ENCODE measurements at regions not wholly inside any gene's neighbourhood (a gene's known extent, or its start where the extent isn't known, plus 50 kb on each side); places are given as distances from the start of the nearest gene placed in this dataset.
A peak's percentile ranks its signal among the peaks of the same experiment; 100 is the strongest.

- FAIRE-seq (peak; percentile 66), DNase-seq (ENCODE audit: low read depth, low spot score) (peak; percentile 61)
- Histone ChIP-seq H3K4me3 (replicated peaks in 1 of 3; ENCODE audit: insufficient read depth in 1 of 3, low read depth in 1 of 3, low read length in 3 of 3) (no peak overlapping the region), H3K4me1 (ENCODE audit: control insufficient read depth, extremely low read depth, insufficient read depth, low read length) (peaks cover 6% of the 10 kb centered on the region), H3K36me3 (ENCODE audit: control insufficient read depth in 2 of 2, extremely low read depth in 1 of 2, insufficient read depth in 2 of 2, low read length in 2 of 2) (no peaks in the 10 kb centered on the region), H2AFZ (ENCODE audit: low read depth, low read length) (no peak overlapping the region), H3K27ac (ENCODE audit: insufficient read depth, low read depth, low read length) (no peak overlapping the region), H3K27me3 (ENCODE audit: control insufficient read depth in 2 of 2, insufficient read depth in 2 of 2, low read length in 2 of 2) (peaks cover 22 to 29% of the 10 kb centered on the region in 2 experiments), H3K9me3 (replicated peaks; ENCODE audit: control insufficient read depth, insufficient read depth, low read length) (no peaks in the 10 kb centered on the region), H4K20me1 (replicated peaks; ENCODE audit: control insufficient read depth, extremely low read depth, insufficient read depth, low read length) (no peaks in the 10 kb centered on the region), H3K9me1 (replicated peaks; ENCODE audit: control insufficient read depth, extremely low read depth, insufficient read depth, low read length) (no peaks in the 10 kb centered on the region), H3K79me2 (ENCODE audit: control insufficient read depth, insufficient read depth, low read length) (no peaks in the 10 kb centered on the region), H3K9ac (replicated peaks; ENCODE audit: extremely low read depth, insufficient read depth, low read length) (no peak overlapping the region), H3K4me2 (ENCODE audit: insufficient read depth, low read length) (no peak overlapping the region)
- TF ChIP-seq JUN (IDR thresholded peaks at IDR 0.05; ENCODE audit: borderline replicate concordance, insufficient read depth, insufficient read length, low read depth) (no peak), EZH2 (IDR thresholded peaks at IDR 0.05; ENCODE audit: borderline replicate concordance, low read depth, low read length, severe bottlenecking) (peak; percentile 61)
- CTCF ChIA-PET: no interaction called here
- intact Hi-C loops (cut with micrococcal nuclease) (no loop called here), dilution Hi-C loops (cut with MboI; ENCODE audit: extremely low pct_ligation_motif_present, low sequenced_read_pairs) (no loop called here)
- POLR2A ChIA-PET: no interaction called here
- BruUV-seq (replicated peaks): no TSS peak
These were observed 163.2 kb upstream of the ZNF337 start for GRCh38 chr20:25859649-25860530.

GRCh38 chr20:25858495-25859425, 162.1 kb upstream of the ZNF337 start:
- Histone ChIP-seq H3K4me2 (ENCODE audit: insufficient read depth, low read length) (no peak overlapping the region), H3K4me3 (replicated peaks in 1 of 3; ENCODE audit: insufficient read depth in 1 of 3, low read depth in 1 of 3, low read length in 3 of 3) (no peak overlapping the region), H3K9me1 (replicated peaks; ENCODE audit: control insufficient read depth, extremely low read depth, insufficient read depth, low read length) (no peaks in the 10 kb centered on the region), H2AFZ (ENCODE audit: low read depth, low read length) (no peak overlapping the region), H4K20me1 (replicated peaks; ENCODE audit: control insufficient read depth, extremely low read depth, insufficient read depth, low read length) (no peaks in the 10 kb centered on the region), H3K79me2 (ENCODE audit: control insufficient read depth, insufficient read depth, low read length) (no peaks in the 10 kb centered on the region), H3K27me3 (ENCODE audit: control insufficient read depth in 2 of 2, insufficient read depth in 2 of 2, low read length in 2 of 2) (peaks cover 19 to 21% of the 10 kb centered on the region in 2 experiments), H3K27ac (ENCODE audit: insufficient read depth, low read depth, low read length) (no peak overlapping the region), H3K36me3 (ENCODE audit: control insufficient read depth in 2 of 2, extremely low read depth in 1 of 2, insufficient read depth in 2 of 2, low read length in 2 of 2) (no peaks in the 10 kb centered on the region), H3K4me1 (ENCODE audit: control insufficient read depth, extremely low read depth, insufficient read depth, low read length) (peaks cover 6% of the 10 kb centered on the region), H3K9me3 (replicated peaks; ENCODE audit: control insufficient read depth, insufficient read depth, low read length) (no peaks in the 10 kb centered on the region), H3K9ac (replicated peaks; ENCODE audit: extremely low read depth, insufficient read depth, low read length) (no peak overlapping the region)
- POLR2A ChIA-PET: no interaction called here
- CTCF ChIA-PET: no interaction called here
- no peak for FAIRE-seq
- intact Hi-C loops (cut with micrococcal nuclease): no loop called here
- no TSS peak for BruUV-seq (replicated peaks)
- no peak for TF ChIP-seq FOS (IDR thresholded peaks at IDR 0.05; ENCODE audit: borderline replicate concordance, insufficient read depth, low read length)
- no peak for TF ChIP-seq EZH2 (IDR thresholded peaks at IDR 0.05; ENCODE audit: borderline replicate concordance, low read depth, low read length, severe bottlenecking)
- no peak for TF ChIP-seq GATA2 (IDR thresholded peaks at IDR 0.05; ENCODE audit: insufficient read depth, insufficient read length, low read depth, low read length)
- no peak for TF ChIP-seq MAX (IDR thresholded peaks at IDR 0.05; ENCODE audit: insufficient read depth, insufficient read length)
- TF ChIP-seq JUN (IDR thresholded peaks at IDR 0.05; ENCODE audit: borderline replicate concordance, insufficient read depth, insufficient read length, low read depth): no peak
- TF ChIP-seq CTCF (IDR thresholded peaks at IDR 0.05; ENCODE audit: extremely low read depth in 1 of 2, insufficient read depth in 1 of 2, low read depth in 1 of 2, low read length in 2 of 2): no peak
- TF ChIP-seq POLR2A (IDR thresholded peaks at IDR 0.05; ENCODE audit: low read depth, low read length): no peak
- no peak for TF ChIP-seq POLR2AphosphoS5 (IDR thresholded peaks at IDR 0.05; ENCODE audit: insufficient read depth, low read depth, low read length)
- TF ChIP-seq MYC (IDR thresholded peaks at IDR 0.05; ENCODE audit: low read depth, low read length): no peak
- no peak for DNase-seq (ENCODE audit: low read depth, low spot score)
- dilution Hi-C loops (cut with MboI; ENCODE audit: extremely low pct_ligation_motif_present, low sequenced_read_pairs): no loop called here
